BE2C (cell line): ENCODE measurements at regions not wholly inside any gene's neighbourhood (a gene's known extent, or its start where the extent isn't known, plus 50 kb on each side); places are given as distances from the start of the nearest gene placed in this dataset.

ENCODE experiments used
- DNase-seq: peaks from one replicate; pipeline ENCODE4 v3.0.0-alpha.2; 2020
- H3K27me3 ChIP-seq: fragments of 250-450 bp; sonication (Bioruptor Pico); 2 replicates; pipeline ENCODE4 v1.5.1; 2020; ENCODE audit warnings: mild to moderate bottlenecking
- H3K36me3 ChIP-seq: fragments of 250-450 bp; sonication (Bioruptor Pico); 2 replicates; pipeline ENCODE4 v1.5.1; 2020; ENCODE audit warnings: mild to moderate bottlenecking
- H3K4me1 ChIP-seq: fragments of 250-450 bp; sonication (Bioruptor Pico); 2 replicates; pipeline ENCODE4 v1.5.1; 2020
- H3K4me3 ChIP-seq: 2 replicates; pipeline ENCODE4 v1.5.1; 2011; ENCODE audit warnings: low read depth, low read length
- H3K9me3 ChIP-seq: fragments of 250-450 bp; sonication (Bioruptor Pico); 2 replicates; pipeline ENCODE4 v1.5.1; 2020
- TF ChIP-seq, protein P1 (sequence below): IDR thresholded peaks from 2 replicates; pipeline ENCODE4 v1.5.1; 2012; ENCODE audit warnings: mild to moderate bottlenecking, low read depth, low read length

DNA sequence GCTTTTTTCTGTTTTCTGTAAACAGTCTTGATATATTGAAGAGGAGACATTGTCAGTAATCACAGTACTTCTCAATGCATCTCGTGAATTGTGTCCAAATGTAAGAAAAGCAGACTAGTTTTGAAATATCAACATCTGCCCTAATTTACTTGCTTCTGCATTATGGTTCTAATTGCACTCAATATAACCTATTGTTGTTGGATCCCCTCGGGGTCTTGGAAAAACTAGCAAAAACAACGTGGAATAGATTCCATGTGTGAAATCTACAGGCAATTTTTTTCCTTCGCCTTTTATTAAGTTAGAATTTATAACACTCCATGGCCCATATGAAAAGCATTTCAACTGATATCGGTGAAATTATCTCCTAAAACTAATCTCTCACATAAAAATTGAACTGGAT lies 236.5 kb downstream of the TTLL7 start:
- no peaks in the 10 kb centered on the region for H3K9me3 ChIP-seq
- H3K4me3 ChIP-seq, result no peak overlapping the region
- H3K36me3 ChIP-seq, result no peaks in the 10 kb centered on the region
- no peaks in the 10 kb centered on the region for H3K27me3 ChIP-seq
- DNase-seq, result no peak
- peaks cover 2% of the 10 kb centered on the region; the same call in 1 of the 2 replicates for H3K4me1 ChIP-seq
- TF ChIP-seq, protein P1, sequence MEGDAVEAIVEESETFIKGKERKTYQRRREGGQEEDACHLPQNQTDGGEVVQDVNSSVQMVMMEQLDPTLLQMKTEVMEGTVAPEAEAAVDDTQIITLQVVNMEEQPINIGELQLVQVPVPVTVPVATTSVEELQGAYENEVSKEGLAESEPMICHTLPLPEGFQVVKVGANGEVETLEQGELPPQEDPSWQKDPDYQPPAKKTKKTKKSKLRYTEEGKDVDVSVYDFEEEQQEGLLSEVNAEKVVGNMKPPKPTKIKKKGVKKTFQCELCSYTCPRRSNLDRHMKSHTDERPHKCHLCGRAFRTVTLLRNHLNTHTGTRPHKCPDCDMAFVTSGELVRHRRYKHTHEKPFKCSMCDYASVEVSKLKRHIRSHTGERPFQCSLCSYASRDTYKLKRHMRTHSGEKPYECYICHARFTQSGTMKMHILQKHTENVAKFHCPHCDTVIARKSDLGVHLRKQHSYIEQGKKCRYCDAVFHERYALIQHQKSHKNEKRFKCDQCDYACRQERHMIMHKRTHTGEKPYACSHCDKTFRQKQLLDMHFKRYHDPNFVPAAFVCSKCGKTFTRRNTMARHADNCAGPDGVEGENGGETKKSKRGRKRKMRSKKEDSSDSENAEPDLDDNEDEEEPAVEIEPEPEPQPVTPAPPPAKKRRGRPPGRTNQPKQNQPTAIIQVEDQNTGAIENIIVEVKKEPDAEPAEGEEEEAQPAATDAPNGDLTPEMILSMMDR, result no peak

DNA sequence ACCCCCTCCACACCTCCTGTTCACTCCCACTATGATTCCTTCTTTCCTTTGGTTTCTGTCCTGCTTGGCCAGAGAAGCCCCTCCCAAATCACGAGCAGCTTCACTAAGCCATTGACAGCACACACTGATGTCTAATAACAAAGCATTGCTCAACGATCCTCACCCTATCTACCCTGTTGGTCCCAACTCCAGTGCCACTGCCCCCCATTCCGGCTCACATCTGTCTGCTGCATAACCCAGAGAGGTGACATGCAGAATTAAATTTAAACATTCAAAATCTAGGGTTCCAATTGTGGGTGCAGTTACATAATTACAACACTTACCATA lies 236.9 kb downstream of the TTLL7 start:
- DNase-seq, result no peak
- Histone ChIP-seq H3K4me1 (peaks cover 2% of the 10 kb centered on the region; the same call in 1 of the 2 replicates), H3K36me3 (no peaks in the 10 kb centered on the region), H3K4me3 (no peak overlapping the region), H3K9me3 (no peaks in the 10 kb centered on the region), H3K27me3 (no peaks in the 10 kb centered on the region)
- TF ChIP-seq, protein P1, result no peak

DNA sequence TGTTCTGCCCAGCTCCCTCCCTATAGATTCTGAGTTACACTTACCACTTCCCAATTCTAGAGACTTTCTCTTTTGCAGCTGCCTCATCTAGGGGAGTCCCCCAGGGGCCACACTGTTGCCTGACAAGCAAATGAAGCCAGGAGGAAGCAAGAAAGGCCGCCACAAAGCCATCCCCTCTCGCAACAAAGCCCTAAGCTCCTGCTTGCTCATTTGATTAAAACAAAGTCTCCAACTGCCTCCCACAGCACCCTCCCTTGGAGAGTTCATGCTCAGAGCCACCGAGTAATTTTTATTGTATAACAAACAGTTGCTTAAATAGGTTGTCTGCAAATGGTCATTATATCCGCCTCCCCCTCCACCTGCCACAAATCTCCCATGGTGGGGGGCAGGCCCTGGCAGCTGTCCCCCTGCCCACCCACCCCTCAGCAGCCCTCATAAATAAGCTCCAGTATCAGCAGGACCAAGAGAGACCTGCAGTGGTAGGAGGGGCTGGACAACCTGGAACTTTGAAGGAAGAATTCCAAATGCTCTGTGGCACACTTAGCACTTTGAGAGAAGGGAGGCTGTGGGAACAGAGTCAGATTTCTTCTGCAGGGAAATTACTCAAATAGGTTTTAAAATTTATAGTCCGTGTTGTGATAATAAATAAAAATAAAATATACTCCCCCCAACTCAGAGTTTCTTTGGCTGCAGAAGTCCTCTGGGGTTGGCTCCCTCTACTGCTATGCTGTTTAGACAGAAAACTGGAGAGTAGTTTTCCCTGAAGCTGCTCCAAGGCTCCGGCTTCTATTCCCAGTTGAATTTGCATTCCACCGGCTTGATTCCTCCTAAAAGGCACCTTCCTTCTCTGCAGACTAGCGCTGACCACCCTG lies 237.5 kb downstream of the TTLL7 start:
- H3K27me3 ChIP-seq, result no peaks in the 10 kb centered on the region
- H3K36me3 ChIP-seq, result no peaks in the 10 kb centered on the region
- no peak overlapping the region for H3K4me3 ChIP-seq
- TF ChIP-seq, protein P1, result no peak
- no peaks in the 10 kb centered on the region for H3K9me3 ChIP-seq
- no peak for DNase-seq
- H3K4me1 ChIP-seq, result peaks cover 2% of the 10 kb centered on the region; the same call in 1 of the 2 replicates

DNA sequence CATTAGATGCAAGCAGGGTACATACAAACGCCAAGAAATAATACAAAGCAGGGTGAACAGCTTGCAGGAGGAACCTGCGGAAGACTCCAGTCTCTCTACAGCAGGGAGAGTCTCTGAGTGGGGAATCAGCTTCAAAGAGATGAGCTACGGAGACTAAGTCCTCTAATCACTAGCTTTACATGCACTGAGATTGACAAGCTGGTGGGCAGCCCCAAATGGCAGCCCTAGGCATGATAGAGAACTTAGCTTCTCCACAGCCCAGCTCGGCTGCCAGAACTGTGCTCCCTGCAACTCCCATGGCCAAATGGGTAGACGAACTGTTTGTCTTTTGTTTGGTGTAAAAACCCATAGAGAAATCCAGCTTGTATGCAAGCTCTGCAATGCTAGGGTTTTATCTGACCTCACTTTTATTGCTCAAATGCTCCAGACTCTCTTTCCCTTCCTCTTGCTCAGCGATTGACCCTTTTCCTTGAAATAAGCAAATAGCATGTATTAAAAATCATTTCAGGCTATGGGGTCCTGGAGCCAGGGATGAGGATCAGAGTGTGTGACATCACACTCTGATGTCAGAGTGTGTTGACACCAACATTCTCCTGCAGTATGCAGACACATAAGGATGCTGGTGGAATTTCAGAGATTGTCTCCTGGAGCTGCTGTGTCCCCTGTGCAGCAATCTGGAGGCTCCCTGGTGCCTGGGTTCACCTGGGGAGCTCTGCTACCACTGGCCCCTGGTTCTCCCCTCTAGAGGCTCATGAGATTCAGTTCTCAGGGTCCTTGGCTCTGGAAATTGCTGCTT lies 238.5 kb downstream of the TTLL7 start:
- no peak overlapping the region for H3K4me3 ChIP-seq
- peaks cover 2% of the 10 kb centered on the region; the same call in 1 of the 2 replicates for H3K4me1 ChIP-seq
- no peaks in the 10 kb centered on the region for H3K27me3 ChIP-seq
- no peaks in the 10 kb centered on the region for H3K36me3 ChIP-seq
- TF ChIP-seq, protein P1, result no peak
- DNase-seq, result no peak
- H3K9me3 ChIP-seq, result no peaks in the 10 kb centered on the region

DNA sequence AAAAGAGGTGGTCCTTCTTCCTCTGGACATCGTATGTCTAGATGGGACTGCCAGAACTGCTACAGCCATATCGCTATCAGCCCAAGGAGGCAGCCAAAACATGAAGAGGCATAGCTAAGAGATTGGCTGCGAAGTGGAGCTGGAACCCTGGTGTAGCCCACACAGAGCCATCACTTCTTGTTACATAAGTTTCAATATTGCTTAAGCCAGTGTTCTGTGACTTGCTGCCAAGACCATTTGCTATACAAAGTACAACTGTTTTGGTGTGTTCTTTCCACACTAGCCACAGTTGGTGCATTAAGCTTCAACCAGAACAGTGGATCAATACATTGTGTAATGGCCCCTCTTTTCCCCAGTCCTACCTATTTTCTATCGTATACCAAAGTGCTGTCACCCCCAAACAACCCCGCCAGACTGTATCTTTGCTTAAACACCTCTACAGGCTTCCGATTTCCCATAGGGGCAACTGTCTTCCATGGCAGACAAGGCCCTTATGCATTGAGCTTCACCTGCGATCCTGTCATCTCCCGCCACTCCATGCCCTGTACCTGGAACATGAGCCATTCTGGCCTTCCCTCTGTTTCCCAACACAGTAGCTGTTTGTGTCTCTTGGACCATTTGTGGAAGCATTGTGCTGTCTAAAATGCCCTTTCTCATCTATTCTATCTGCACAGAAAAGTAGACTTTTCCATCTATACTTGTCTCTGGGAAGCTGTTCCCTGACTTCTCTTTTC lies 241.8 kb downstream of the TTLL7 start:
- Histone ChIP-seq H3K4me1 (no peaks in the 10 kb centered on the region), H3K9me3 (no peaks in the 10 kb centered on the region), H3K27me3 (no peaks in the 10 kb centered on the region), H3K36me3 (no peaks in the 10 kb centered on the region), H3K4me3 (no peak overlapping the region)
- TF ChIP-seq, protein P1, result no peak
- no peak for DNase-seq
